Effector memory CD8-positive, alpha-beta T cell (primary cell): ENCODE measurements at regions not wholly inside any gene's neighbourhood (a gene's known extent, or its start where the extent isn't known, plus 50 kb on each side); places are given as distances from the start of the nearest gene placed in this dataset.

Experiments
- ATAC-seq: fragments of 150-1000 bp; cut with Tn5 transposase; replicated peaks from 2 replicates; pipeline ENCODE4 v1.10.0; 2021; ENCODE audit warnings: mild to moderate bottlenecking, moderate library complexity
- DNase-seq, 3 experiments: peaks; one replicate each; pipeline ENCODE4 v3.0.0; 2021
- H3K27ac Mint-ChIP-seq, 2 donors: one replicate each; pipeline ENCODE4 v1.8.0; 2022; ENCODE audit warnings: mild to moderate bottlenecking in 2 of 2, mixed read lengths in 2 of 2, moderate library complexity in 2 of 2
- H3K27me3 Mint-ChIP-seq, 2 donors: one replicate each; pipeline ENCODE4 v1.8.0; 2022; ENCODE audit warnings: mixed read lengths in 2 of 2
- H3K36me3 Mint-ChIP-seq: one replicate; pipeline ENCODE4 v1.8.0; 2022; ENCODE audit warnings: mild to moderate bottlenecking, moderate library complexity, mixed read lengths; ENCODE audit not compliant: insufficient read depth
- H3K4me1 Mint-ChIP-seq, 2 donors: one replicate each; pipeline ENCODE4 v1.8.0; 2022; ENCODE audit warnings: low read depth in 2 of 2, mixed read lengths in 2 of 2
- H3K4me3 Mint-ChIP-seq, 2 donors: one replicate each; pipeline ENCODE4 v1.8.0; 2022; ENCODE audit warnings: mild to moderate bottlenecking in 2 of 2, mixed read lengths in 2 of 2, moderate library complexity in 2 of 2
- H3K9me3 Mint-ChIP-seq, 2 donors: one replicate each; pipeline ENCODE4 v1.8.0; 2022; ENCODE audit warnings: mixed read lengths in 2 of 2

GRCh38 chr1:209012443-209013196, 570.9 kb upstream of the CAMK1G start:
- ATAC-seq (no peak), DNase-seq (no peak)
- no peaks in the 10 kb centered on the region for H3K4me1 Mint-ChIP-seq
- H3K27ac Mint-ChIP-seq: no peak overlapping the region
- H3K36me3 Mint-ChIP-seq: no peaks in the 10 kb centered on the region
- H3K4me3 Mint-ChIP-seq: no peak overlapping the region
- peaks cover 0 to 4% of the 10 kb centered on the region in 2 donors for H3K9me3 Mint-ChIP-seq
- H3K27me3 Mint-ChIP-seq: peaks cover 0 to 4% of the 10 kb centered on the region in 2 donors

GRCh38 chr1:209015092-209015491, 568.4 kb upstream of the CAMK1G start:
- Mint-ChIP-seq H3K27me3 (peaks cover 7 to 8% of the 10 kb centered on the region in 2 donors), H3K36me3 (no peaks in the 10 kb centered on the region)
- ATAC-seq: no peak

GRCh38 chr1:209021622-209022021, 561.9 kb upstream of the CAMK1G start:
- Mint-ChIP-seq H3K27me3 (peaks cover 5 to 20% of the 10 kb centered on the region in 2 donors), H3K27ac (no peak overlapping the region), H3K9me3 (peaks cover 3 to 7% of the 10 kb centered on the region in 2 donors), H3K4me3 (no peak overlapping the region), H3K36me3 (no peaks in the 10 kb centered on the region), H3K4me1 (no peaks in the 10 kb centered on the region)
- DNase-seq: no peak
- ATAC-seq: no peak

More at GRCh38 chr1:209015092-209015491, 568.4 kb upstream of the CAMK1G start:
- no peak overlapping the region for H3K4me3 Mint-ChIP-seq
- H3K9me3 Mint-ChIP-seq: peaks cover 4 to 7% of the 10 kb centered on the region in 2 donors
- H3K4me1 Mint-ChIP-seq: no peaks in the 10 kb centered on the region
- no peak for DNase-seq
- no peak overlapping the region for H3K27ac Mint-ChIP-seq

- Mint-ChIP-seq H3K4me3 (no peak overlapping the region), H3K27me3 (peaks cover 5 to 20% of the 10 kb centered on the region in 2 donors), H3K36me3 (no peaks in the 10 kb centered on the region), H3K9me3 (peaks cover 5 to 7% of the 10 kb centered on the region in 2 donors), H3K27ac (no peak overlapping the region), H3K4me1 (no peaks in the 10 kb centered on the region)
- DNase-seq (no peak), ATAC-seq (no peak)
Observed at GRCh38 chr1:209023790-209024189, 559.7 kb upstream of the CAMK1G start.

- Mint-ChIP-seq H3K27me3 (peaks cover 18 to 24% of the 10 kb centered on the region in 2 donors), H3K9me3 (peaks cover 2 to 14% of the 10 kb centered on the region in 2 donors), H3K4me1 (no peaks in the 10 kb centered on the region), H3K4me3 (no peak overlapping the region), H3K27ac (no peak overlapping the region), H3K36me3 (no peaks in the 10 kb centered on the region)
- DNase-seq: no peak
- no peak for ATAC-seq
Observed at GRCh38 chr1:209029737-209030136, 553.8 kb upstream of the CAMK1G start.

- no peak for ATAC-seq
- Mint-ChIP-seq H3K4me3 (no peak overlapping the region), H3K4me1 (no peaks in the 10 kb centered on the region), H3K9me3 (peaks cover 2 to 14% of the 10 kb centered on the region in 2 donors), H3K36me3 (no peaks in the 10 kb centered on the region), H3K27me3 (peaks cover 18 to 24% of the 10 kb centered on the region in 2 donors), H3K27ac (no peak overlapping the region)
- DNase-seq: no peak
Observed at GRCh38 chr1:209030454-209031167, 552.9 kb upstream of the CAMK1G start.

- peaks cover 0 to 8% of the 10 kb centered on the region in 2 donors for H3K27me3 Mint-ChIP-seq
- H3K27ac Mint-ChIP-seq: no peak overlapping the region
- H3K4me3 Mint-ChIP-seq: no peak overlapping the region
- H3K9me3 Mint-ChIP-seq: peaks cover 0 to 8% of the 10 kb centered on the region in 2 donors
- H3K36me3 Mint-ChIP-seq: no peaks in the 10 kb centered on the region
- ATAC-seq (no peak), DNase-seq (no peak)
- H3K4me1 Mint-ChIP-seq: no peaks in the 10 kb centered on the region
Observed at GRCh38 chr1:209037064-209037463, 546.5 kb upstream of the CAMK1G start.

GRCh38 chr1:209038316-209038715, 545.2 kb upstream of the CAMK1G start:
- H3K27me3 Mint-ChIP-seq: peaks cover 0 to 6% of the 10 kb centered on the region in 2 donors
- peaks cover 0 to under 1% of the 10 kb centered on the region in 2 donors for H3K9me3 Mint-ChIP-seq
- no peak overlapping the region for H3K4me3 Mint-ChIP-seq
- no peaks in the 10 kb centered on the region for H3K4me1 Mint-ChIP-seq
- DNase-seq (no peak), ATAC-seq (no peak)
- no peaks in the 10 kb centered on the region for H3K36me3 Mint-ChIP-seq
- H3K27ac Mint-ChIP-seq: no peak overlapping the region

- ATAC-seq (no peak), DNase-seq (no peak)
- H3K4me1 Mint-ChIP-seq: no peaks in the 10 kb centered on the region
- H3K27ac Mint-ChIP-seq: no peak overlapping the region
- H3K27me3 Mint-ChIP-seq: peaks cover 0 to 6% of the 10 kb centered on the region in 2 donors
- no peak overlapping the region for H3K4me3 Mint-ChIP-seq
- no peaks in the 10 kb centered on the region for H3K36me3 Mint-ChIP-seq
- H3K9me3 Mint-ChIP-seq: no peaks in the 10 kb centered on the region
Observed at GRCh38 chr1:209038735-209039134, 544.8 kb upstream of the CAMK1G start.

- DNase-seq (no peak), ATAC-seq (no peak)
- no peaks in the 10 kb centered on the region for H3K36me3 Mint-ChIP-seq
- H3K27ac Mint-ChIP-seq: no peak overlapping the region
- H3K27me3 Mint-ChIP-seq: peaks cover 0 to 6% of the 10 kb centered on the region in 2 donors
- no peak overlapping the region for H3K4me3 Mint-ChIP-seq
- H3K4me1 Mint-ChIP-seq: no peaks in the 10 kb centered on the region
- H3K9me3 Mint-ChIP-seq: no peaks in the 10 kb centered on the region
Observed at GRCh38 chr1:209040351-209040750, 543.2 kb upstream of the CAMK1G start.

- Mint-ChIP-seq H3K4me3 (no peak overlapping the region), H3K4me1 (no peaks in the 10 kb centered on the region), H3K27me3 (peaks cover 0 to 6% of the 10 kb centered on the region in 2 donors), H3K27ac (no peak overlapping the region), H3K36me3 (no peaks in the 10 kb centered on the region), H3K9me3 (no peaks in the 10 kb centered on the region)
- ATAC-seq (no peak), DNase-seq (no peak)
Observed at GRCh38 chr1:209041927-209042326, 541.6 kb upstream of the CAMK1G start.

- ATAC-seq (no peak), DNase-seq (no peak)
- H3K27ac Mint-ChIP-seq: no peak overlapping the region
- no peaks in the 10 kb centered on the region for H3K9me3 Mint-ChIP-seq
- H3K4me1 Mint-ChIP-seq: no peaks in the 10 kb centered on the region
- H3K4me3 Mint-ChIP-seq: no peak overlapping the region
- H3K27me3 Mint-ChIP-seq: peaks cover 0 to 6% of the 10 kb centered on the region in 2 donors
- no peaks in the 10 kb centered on the region for H3K36me3 Mint-ChIP-seq
Observed at GRCh38 chr1:209042413-209042812, 541.1 kb upstream of the CAMK1G start.

- H3K4me3 Mint-ChIP-seq: no peak overlapping the region
- no peaks in the 10 kb centered on the region for H3K4me1 Mint-ChIP-seq
- no peaks in the 10 kb centered on the region for H3K9me3 Mint-ChIP-seq
- no peak overlapping the region for H3K27ac Mint-ChIP-seq
- H3K27me3 Mint-ChIP-seq: peaks cover 6 to 10% of the 10 kb centered on the region in 2 donors
- ATAC-seq (no peak), DNase-seq (no peak)
- H3K36me3 Mint-ChIP-seq: no peaks in the 10 kb centered on the region
Observed at GRCh38 chr1:209045331-209046057, 538.0 kb upstream of the CAMK1G start.
